IMR-90 (cell line): ENCODE measurements at regions not wholly inside any gene's neighbourhood (a gene's known extent, or its start where the extent isn't known, plus 50 kb on each side); places are given as distances from the start of the nearest gene placed in this dataset.

ENCODE experiments used
- ATAC-seq: fragments of 200-7000 bp; cut with Tn5 transposase; 2 replicates; pipeline ENCODE4 v1.9.1; 2020; ENCODE audit warnings: low read depth, mild to moderate bottlenecking, moderate library complexity
- BruUV-seq: library from RNA; stranded (reverse); fragments of 400-500 nt; replicated peaks from 2 replicates; lab custom pipeline; 2021; lab: Mats Ljungman, UMichigan
- CTCF ChIA-PET: fragments of 300-600 bp; formaldehyde crosslinking; extraction: SDS; loops from one replicate; lab custom pipeline; 2021; ENCODE audit warnings: antibody characterized with exemption; lab: Yijun Ruan, JAX
- POLR2A ChIA-PET: fragments of 300-600 bp; sonication (Branson Sonifier 250); formaldehyde crosslinking; loops from one replicate; lab custom pipeline; 2022; ENCODE audit warnings: antibody characterized with exemption; ENCODE audit not compliant: unreplicated experiment; lab: Charles Lee
- DNase-seq: peaks from one replicate; pipeline ENCODE4 v3.0.0; 2013
- H2AFZ ChIP-seq: replicated peaks from 2 replicates; pipeline ENCODE3; 2013; ENCODE audit warnings: low read length, mild to moderate bottlenecking; ENCODE audit not compliant: poor library complexity
- H2AK5ac ChIP-seq: 2 replicates; pipeline ENCODE4 v1.6.1; 2013; ENCODE audit warnings: low read depth, low read length, inconsistent platforms
- H2AK9ac ChIP-seq: replicated peaks from 2 replicates; pipeline ENCODE3; 2013; ENCODE audit warnings: mild to moderate bottlenecking, low read depth, low read length, moderate library complexity; ENCODE audit not compliant: poor library complexity
- H2BK120ac ChIP-seq: 2 replicates; pipeline ENCODE4 v1.6.1; 2013; ENCODE audit warnings: low read depth, low read length, inconsistent platforms
- H2BK15ac ChIP-seq: 3 replicates; pipeline ENCODE4 v1.6.1; 2013; ENCODE audit warnings: low read depth, low read length, inconsistent platforms
- H2BK20ac ChIP-seq: 2 replicates; pipeline ENCODE4 v1.6.1; 2013; ENCODE audit warnings: low read depth, mild to moderate bottlenecking, inconsistent platforms, low read length, moderate library complexity
- H2BK5ac ChIP-seq: 2 replicates; pipeline ENCODE4 v1.6.1; 2013; ENCODE audit warnings: mild to moderate bottlenecking, low read depth, low read length, inconsistent platforms; ENCODE audit not compliant: poor library complexity, severe bottlenecking
- H3K14ac ChIP-seq: replicated peaks from 2 replicates; pipeline ENCODE4 v1.6.1; 2013; ENCODE audit warnings: low read depth, low read length, inconsistent platforms
- H3K18ac ChIP-seq: 2 replicates; pipeline ENCODE4 v1.6.1; 2013; ENCODE audit warnings: low read depth, low read length, control low read depth
- H3K23ac ChIP-seq: 2 replicates; pipeline ENCODE4 v1.6.1; 2013; ENCODE audit warnings: low read depth, low read length, inconsistent platforms
- H3K27ac ChIP-seq: 2 replicates; pipeline ENCODE4 v1.5.1; 2013; ENCODE audit warnings: mild to moderate bottlenecking, control low read depth, low read length; ENCODE audit not compliant: insufficient read depth
- H3K27me3 ChIP-seq: 2 replicates; pipeline ENCODE4 v1.6.1; 2013; ENCODE audit warnings: low read length; ENCODE audit not compliant: control insufficient read depth, insufficient read depth
- H3K36me3 ChIP-seq: 2 replicates; pipeline ENCODE4 v1.6.1; 2013; ENCODE audit warnings: low read length, mixed read lengths; ENCODE audit not compliant: control insufficient read depth, insufficient read depth
- H3K4ac ChIP-seq: 2 replicates; pipeline ENCODE4 v1.6.1; 2013; ENCODE audit warnings: low read depth, low read length, inconsistent platforms
- H3K4me1 ChIP-seq: 2 replicates; pipeline ENCODE4 v1.6.1; 2013; ENCODE audit warnings: low read length, mixed read lengths; ENCODE audit not compliant: control insufficient read depth, insufficient read depth
- H3K4me2 ChIP-seq: 2 replicates; pipeline ENCODE4 v1.6.1; 2013; ENCODE audit warnings: low read depth, mild to moderate bottlenecking, control low read depth, low read length, moderate library complexity
- H3K4me3 ChIP-seq: 2 replicates; pipeline ENCODE4 v1.5.1; 2013; ENCODE audit warnings: low read depth, mild to moderate bottlenecking, control low read depth, low read length, moderate library complexity; ENCODE audit not compliant: insufficient read depth
- H3K56ac ChIP-seq: 2 replicates; pipeline ENCODE4 v1.6.1; 2013; ENCODE audit warnings: low read length, inconsistent platforms; ENCODE audit not compliant: insufficient read depth; ENCODE audit errors: extremely low read depth
- H3K79me1 ChIP-seq, 2 experiments: 2 replicates each; pipeline ENCODE4 v1.6.1; 2013; ENCODE audit warnings: low read length in 2 of 2, inconsistent platforms in 1 of 2, low read depth in 1 of 2
- H3K9ac ChIP-seq: 2 replicates; pipeline ENCODE4 v1.6.1; 2013; ENCODE audit warnings: low read depth, low read length, control low read depth
- H3K9me1 ChIP-seq: 2 replicates; pipeline ENCODE4 v1.6.1; 2013; ENCODE audit warnings: low read length, inconsistent platforms; ENCODE audit not compliant: insufficient read depth
- H3K9me3 ChIP-seq: 2 replicates; pipeline ENCODE4 v1.6.1; 2013; ENCODE audit warnings: low read length; ENCODE audit not compliant: control insufficient read depth, insufficient read depth
- H4K20me1 ChIP-seq: 2 replicates; pipeline ENCODE4 v1.6.1; 2013; ENCODE audit warnings: low read length, inconsistent platforms; ENCODE audit not compliant: insufficient read depth
- H4K5ac ChIP-seq: 2 replicates; pipeline ENCODE4 v1.6.1; 2013; ENCODE audit warnings: mild to moderate bottlenecking, low read depth, low read length, control low read depth
- H4K8ac ChIP-seq, 2 experiments: 2 replicates each; pipeline ENCODE4 v1.6.1; 2013; ENCODE audit warnings: low read depth in 2 of 2, low read length in 2 of 2, control low read depth in 1 of 2, inconsistent platforms in 1 of 2
- H4K91ac ChIP-seq: 2 replicates; pipeline ENCODE4 v1.6.1; 2013; ENCODE audit warnings: low read depth, low read length, inconsistent platforms; ENCODE audit not compliant: insufficient read depth
- CEBPB ChIP-seq: IDR thresholded peaks from 2 replicates; pipeline ENCODE4 v1.6.1; 2012; ENCODE audit warnings: low read depth, low read length, improper control_type of control experiment
- CHD1 ChIP-seq: IDR thresholded peaks from 2 replicates; pipeline ENCODE4 v1.6.1; 2012; ENCODE audit warnings: low read depth, low read length, improper control_type of control experiment
- CTCF ChIP-seq: conservative IDR thresholded peaks from 2 replicates; pipeline ENCODE4 v1.5.1; 2012; ENCODE audit warnings: mild to moderate bottlenecking, low read depth, low read length, improper control_type of control experiment
- MAFK ChIP-seq: IDR thresholded peaks from 2 replicates; pipeline ENCODE4 v1.6.1; 2012; ENCODE audit warnings: low read depth, low read length, improper control_type of control experiment
- MXI1 ChIP-seq: IDR thresholded peaks from 2 replicates; pipeline ENCODE4 v1.6.1; 2012; ENCODE audit warnings: low read depth, mild to moderate bottlenecking, low read length, moderate library complexity, borderline replicate concordance
- POLR2A ChIP-seq: IDR thresholded peaks from 2 replicates; pipeline ENCODE4 v1.6.1; 2012; ENCODE audit warnings: mild to moderate bottlenecking, low read depth, low read length
- RAD21 ChIP-seq: IDR thresholded peaks from 2 replicates; pipeline ENCODE4 v1.6.1; 2012; ENCODE audit warnings: low read length, improper control_type of control experiment
- RFX5 ChIP-seq: IDR thresholded peaks from 2 replicates; pipeline ENCODE4 v1.8.0; 2012; ENCODE audit warnings: low read depth, mild to moderate bottlenecking, low read length, moderate library complexity
- WGBS, 2 experiments: methylation state at CpG; one replicate each; pipeline versions ENCODE4 v1.1.5 to v1.1.7; 2013; ENCODE audit warnings: missing lambda C conversion rate in 2 of 2; ENCODE audit not compliant: insufficient read length in 1 of 2; ENCODE audit errors: extremely low coverage in 2 of 2; 5-methylcytosine and 5-hydroxymethylcytosine counted together
- dilution Hi-C: fragments of 300-500 bp; cut with HindIII; formaldehyde crosslinking; loops from one replicate; pipeline ENCODE4 v1.14.3; 2018; ENCODE audit warnings: low sequenced_read_pairs; ENCODE audit not compliant: unreplicated experiment
- in situ Hi-C: fragments of 300-500 bp; cut with MboI; formaldehyde crosslinking; loops from 3 replicates; pipeline ENCODE4 v1.14.3; 2019; ENCODE audit warnings: low sequenced_read_pairs, inconsistent platforms, mixed read lengths
- intact Hi-C: fragments of 100-400 bp; cut with micrococcal nuclease; formaldehyde crosslinking; loops from 2 replicates; pipeline ENCODE4 v1.10.0; 2022
- TF ChIP-seq, protein P1 (sequence below): fragments of 150-350 bp; IDR thresholded peaks from 2 replicates; pipeline ENCODE4 v1.6.1; 2016; ENCODE audit warnings: low read depth, mild to moderate bottlenecking, low read length, moderate library complexity, borderline replicate concordance

DNA sequence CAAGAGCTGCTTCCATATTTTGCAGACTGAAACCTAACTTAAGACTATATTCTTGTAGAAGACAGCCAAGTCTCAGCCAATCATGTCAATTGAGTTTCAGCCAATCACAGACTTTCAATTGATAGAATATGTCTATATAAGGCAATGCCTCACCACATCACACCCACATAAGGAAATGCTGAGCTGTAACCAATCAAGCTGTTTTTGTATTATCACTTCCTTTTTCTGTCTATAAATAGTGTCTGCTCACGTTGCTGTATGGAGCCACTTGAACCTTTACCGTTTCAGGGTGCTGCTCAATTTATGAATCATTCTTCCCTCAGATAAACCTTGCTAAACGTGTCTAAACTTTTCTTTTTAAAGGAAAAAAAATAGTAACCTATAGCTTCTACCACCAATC is 1554.4 kb upstream of the LRRTM1 start:
- Histone ChIP-seq H3K9me1 (no peaks in the 10 kb centered on the region), H3K4me2 (no peak overlapping the region), H4K91ac (no peak overlapping the region), H3K56ac (no peak overlapping the region), H2BK5ac (no peak overlapping the region), H2BK20ac (no peak overlapping the region), H2AK5ac (no peak overlapping the region), H3K36me3 (no peaks in the 10 kb centered on the region), H4K8ac (no peak overlapping the region), H2BK120ac (no peak overlapping the region), H2BK15ac (no peak overlapping the region), H3K27ac (no peak overlapping the region), H3K14ac (no peak overlapping the region), H3K18ac (no peak overlapping the region), H3K4me1 (no peaks in the 10 kb centered on the region), H4K5ac (no peak overlapping the region), H2AK9ac (no peak overlapping the region), H3K9ac (no peak overlapping the region), H3K79me1 (no peaks in the 10 kb centered on the region), H2AFZ (no peak overlapping the region), H3K23ac (no peak overlapping the region), H3K4me3 (no peak overlapping the region), H4K20me1 (no peaks in the 10 kb centered on the region), H3K9me3 (peaks cover 2% of the 10 kb centered on the region; the same call in 1 of the 2 replicates), H3K4ac (no peak overlapping the region), H3K27me3 (no peaks in the 10 kb centered on the region)
- intact Hi-C loops: no loop called here
- ChIA-PET POLR2A (no interaction called here), CTCF (no interaction called here)
- dilution Hi-C loops: no loop called here
- in situ Hi-C loops: no loop called here
- BruUV-seq: no TSS peak
- no peak for ATAC-seq
- no peak for TF ChIP-seq RFX5
- TF ChIP-seq POLR2A: no peak
- TF ChIP-seq CHD1: no peak
- no peak for TF ChIP-seq CTCF
- no peak for TF ChIP-seq MAFK
- no peak for TF ChIP-seq MXI1
- TF ChIP-seq, protein P1, sequence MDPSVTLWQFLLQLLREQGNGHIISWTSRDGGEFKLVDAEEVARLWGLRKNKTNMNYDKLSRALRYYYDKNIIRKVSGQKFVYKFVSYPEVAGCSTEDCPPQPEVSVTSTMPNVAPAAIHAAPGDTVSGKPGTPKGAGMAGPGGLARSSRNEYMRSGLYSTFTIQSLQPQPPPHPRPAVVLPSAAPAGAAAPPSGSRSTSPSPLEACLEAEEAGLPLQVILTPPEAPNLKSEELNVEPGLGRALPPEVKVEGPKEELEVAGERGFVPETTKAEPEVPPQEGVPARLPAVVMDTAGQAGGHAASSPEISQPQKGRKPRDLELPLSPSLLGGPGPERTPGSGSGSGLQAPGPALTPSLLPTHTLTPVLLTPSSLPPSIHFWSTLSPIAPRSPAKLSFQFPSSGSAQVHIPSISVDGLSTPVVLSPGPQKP: no peak
- TF ChIP-seq CEBPB: no peak
- no peak for TF ChIP-seq RAD21
- no CpG with 5 or more reads among the region's 3 CpGs for WGBS, 2 experiments
- DNase-seq: no peak
